Fibroblast of skin of back (primary cell): ENCODE measurements at regions not wholly inside any gene's neighbourhood (a gene's known extent, or its start where the extent isn't known, plus 50 kb on each side); places are given as distances from the start of the nearest gene placed in this dataset.

Experiments used
- DNase-seq: peaks from one replicate; pipeline ENCODE4 v3.0.0-alpha.2; 2013

DNA sequence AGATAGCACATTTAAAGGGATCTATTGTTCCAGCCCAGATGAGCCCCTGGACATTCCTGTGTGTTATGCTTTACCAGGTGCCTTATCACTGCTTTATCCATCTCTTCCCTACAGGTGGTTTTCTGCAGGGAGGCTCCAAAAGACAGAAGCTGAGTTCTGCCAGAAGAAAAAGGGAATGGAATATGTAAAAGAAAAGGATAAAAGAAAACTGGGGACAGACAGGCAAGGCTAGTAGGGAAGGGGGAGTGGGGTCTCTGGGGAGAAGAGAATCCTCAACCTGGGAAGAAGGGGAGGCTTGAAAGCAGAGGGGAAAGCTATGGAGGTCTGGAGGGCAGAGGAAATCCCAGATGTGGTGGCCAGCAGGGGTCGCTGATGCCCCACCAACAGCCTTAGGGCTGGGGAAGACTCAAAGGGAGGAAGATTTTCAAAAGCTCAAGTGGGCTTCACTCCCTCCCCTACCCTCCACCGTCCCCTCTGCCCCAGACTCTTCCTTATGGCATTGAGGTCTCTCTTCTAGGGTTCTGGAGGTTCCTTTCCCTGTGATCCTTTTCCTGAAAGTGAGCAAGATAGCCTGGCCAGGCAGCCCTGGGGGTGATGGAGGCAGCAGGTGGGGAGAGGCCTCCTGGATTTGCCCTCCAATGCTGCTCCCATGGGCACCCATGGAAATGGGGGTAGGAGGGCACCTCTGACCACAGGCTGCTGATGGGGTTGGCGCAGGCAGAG is 178.1 kb upstream of the PKDCC start:
- peak; percentile 57 for DNase-seq

DNA sequence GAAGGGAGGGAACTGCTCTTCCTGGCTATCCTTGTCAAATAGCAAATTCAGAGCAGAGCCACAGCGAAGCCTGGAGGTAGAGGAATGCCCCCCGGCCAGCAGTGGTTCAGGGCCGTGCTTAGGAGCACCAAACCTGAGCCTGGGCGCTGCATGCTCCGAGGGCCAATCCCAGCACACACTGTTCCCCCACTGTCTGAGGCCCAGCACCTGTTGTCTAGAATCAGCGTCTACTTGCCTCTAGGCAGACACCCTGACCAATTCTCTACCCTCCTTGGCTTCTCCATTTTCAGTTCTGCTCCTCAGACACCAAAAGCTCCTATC is 177.6 kb upstream of the PKDCC start:
- no peak for DNase-seq

DNA sequence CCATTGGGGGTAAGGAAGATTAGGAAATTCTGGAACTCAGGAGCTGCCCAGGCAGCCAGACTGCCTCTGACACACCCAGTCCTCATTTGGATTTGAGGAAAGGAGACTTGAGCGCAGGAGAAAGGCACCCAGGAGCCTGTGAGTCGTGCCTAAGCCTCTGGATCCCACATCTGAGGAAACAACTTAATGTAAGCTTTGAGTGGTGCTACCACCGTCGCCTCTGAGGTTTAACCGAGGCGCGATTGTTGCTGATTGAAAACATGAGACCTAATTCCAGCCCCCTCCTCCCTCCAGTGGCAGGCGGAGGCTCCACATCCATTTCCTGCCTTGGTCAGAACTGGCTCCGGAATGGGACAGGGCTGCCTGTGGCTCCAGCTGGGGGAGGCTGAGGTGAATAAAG is 176.7 kb upstream of the PKDCC start:
- peak; percentile 54 for DNase-seq

DNA sequence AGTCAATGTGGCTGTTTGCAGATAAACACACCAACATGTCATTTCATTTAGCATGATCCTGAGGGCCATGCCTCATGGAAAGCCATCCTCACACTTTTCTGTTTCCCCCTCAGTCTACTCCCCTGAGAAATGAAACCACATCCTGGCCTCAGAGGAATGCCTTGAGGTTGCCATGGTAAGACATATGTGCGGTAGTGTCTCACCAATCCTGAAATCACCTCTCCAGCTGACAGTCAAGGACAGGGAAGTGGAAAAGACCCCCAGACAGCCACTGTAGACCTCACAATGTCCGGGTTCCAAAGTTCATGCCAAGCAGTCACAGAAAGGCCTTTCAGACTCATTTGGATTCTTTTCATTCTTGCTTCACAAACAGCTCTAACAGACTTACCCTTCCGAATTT is 175.2 kb upstream of the PKDCC start:
- peak; percentile 88 for DNase-seq

DNA sequence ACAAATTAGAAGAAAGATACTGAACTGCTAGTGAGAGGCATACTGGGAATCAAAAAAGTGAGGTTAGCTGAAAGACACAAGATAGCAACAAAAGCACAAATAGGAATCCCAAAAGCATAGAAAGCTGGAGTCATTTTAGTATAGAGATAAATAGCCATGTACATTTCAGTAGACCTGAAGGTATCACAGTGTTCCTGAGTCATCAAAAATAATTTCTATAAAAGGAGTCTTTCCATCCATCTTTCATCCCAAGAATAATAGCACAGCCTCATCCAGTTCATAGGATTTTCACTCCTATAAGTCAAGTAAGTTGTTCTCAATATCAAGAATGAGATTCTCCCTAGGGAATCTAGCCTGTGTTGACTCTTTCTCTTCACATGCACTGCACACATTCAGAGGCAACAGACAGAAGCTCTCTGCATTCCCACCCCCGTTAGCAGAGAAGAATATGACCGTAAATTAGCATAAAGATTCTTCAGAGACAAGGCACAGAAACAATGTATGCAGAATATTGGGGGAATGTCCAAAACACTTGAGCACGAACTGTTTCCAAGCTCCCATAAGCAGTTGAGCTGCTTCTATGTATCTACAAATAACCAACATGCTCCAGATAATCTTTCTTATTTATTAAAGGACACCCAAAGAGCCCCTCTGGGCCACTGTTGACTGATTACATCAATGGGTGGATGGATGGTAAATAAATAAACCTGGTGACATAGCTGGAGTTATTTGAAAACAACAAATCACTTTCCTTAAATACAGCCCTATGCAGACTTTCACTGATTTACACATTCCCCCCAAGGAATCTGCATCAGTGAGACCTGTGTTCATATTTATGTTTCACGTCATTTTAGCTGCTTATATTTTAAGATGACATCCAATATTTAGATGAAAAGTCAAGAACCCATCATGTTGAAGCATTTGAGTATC is 174.5 kb upstream of the PKDCC start:
- DNase-seq = peak; percentile 78

DNA sequence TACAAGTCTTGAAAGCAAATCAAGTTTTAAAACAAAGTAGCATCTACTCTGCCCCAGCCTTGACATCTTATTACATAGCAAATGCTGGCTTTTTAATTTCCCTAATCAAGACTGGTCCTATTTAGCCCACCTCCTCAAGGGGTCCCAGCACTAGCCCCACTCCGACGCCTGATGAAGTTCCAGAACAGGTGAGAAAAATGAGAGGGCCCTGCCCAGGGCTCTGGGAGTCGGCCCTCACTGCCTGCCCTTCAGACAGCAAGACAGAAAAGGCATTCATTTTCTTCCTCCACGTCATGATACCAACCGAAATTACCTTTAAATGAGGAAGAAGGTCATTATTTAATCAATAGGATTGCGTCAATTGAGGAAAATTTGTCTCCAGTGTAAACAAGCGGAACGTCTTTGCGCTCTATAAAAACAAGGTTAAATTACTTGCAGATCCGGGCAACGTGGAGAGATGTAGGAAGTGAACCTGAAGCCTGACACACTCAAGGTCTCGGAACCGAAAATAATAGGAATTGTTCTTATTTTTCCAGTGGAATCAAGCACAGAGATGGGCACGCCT is 170.6 kb upstream of the PKDCC start:
- no peak for DNase-seq

DNA sequence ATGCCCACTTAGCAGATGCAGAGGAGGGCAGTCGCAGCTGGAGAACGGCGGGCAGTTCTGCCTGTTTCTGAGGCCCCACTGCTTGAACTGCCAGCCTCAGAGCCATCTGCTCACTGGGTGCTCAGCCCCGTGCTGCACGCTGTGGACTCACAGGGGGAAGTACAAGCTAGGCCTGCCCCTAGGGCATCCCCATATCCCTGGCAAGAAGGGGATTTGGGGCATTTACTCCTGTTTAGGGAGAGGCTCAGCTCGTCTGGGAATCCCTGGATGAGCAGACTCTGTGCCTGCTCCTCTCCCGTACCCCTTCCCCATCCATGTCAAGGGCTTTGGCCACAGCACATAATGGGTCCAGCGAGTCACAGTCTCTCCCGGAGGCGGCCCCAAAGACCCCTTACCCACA is 169.8 kb upstream of the PKDCC start:
- DNase-seq = no peak

DNA sequence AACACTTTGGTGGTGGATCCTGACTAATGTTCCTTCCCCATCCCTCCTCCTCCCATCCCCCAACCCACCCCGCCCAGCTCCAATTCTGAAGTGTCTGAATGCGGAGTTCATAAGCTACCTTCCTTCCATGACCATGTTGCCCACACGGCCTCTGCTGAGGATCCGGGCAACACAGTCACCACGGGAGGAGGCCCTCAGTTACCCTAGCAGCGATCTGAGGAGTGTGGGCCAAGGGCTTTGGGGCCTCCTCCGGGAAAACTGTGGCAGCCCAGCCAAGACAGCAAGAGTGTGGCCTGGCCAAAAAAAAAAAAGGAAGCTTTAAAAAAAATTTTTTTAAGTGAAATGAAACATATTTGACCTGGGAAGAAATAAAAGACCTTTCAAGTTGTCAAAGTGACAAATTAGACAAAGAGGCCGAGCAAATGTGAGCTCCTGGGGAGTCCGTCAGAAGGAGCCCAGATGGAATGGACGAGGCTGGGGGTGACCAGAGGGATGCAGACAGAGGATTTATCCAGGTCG is 169.0 kb upstream of the PKDCC start:
- no peak for DNase-seq

DNA sequence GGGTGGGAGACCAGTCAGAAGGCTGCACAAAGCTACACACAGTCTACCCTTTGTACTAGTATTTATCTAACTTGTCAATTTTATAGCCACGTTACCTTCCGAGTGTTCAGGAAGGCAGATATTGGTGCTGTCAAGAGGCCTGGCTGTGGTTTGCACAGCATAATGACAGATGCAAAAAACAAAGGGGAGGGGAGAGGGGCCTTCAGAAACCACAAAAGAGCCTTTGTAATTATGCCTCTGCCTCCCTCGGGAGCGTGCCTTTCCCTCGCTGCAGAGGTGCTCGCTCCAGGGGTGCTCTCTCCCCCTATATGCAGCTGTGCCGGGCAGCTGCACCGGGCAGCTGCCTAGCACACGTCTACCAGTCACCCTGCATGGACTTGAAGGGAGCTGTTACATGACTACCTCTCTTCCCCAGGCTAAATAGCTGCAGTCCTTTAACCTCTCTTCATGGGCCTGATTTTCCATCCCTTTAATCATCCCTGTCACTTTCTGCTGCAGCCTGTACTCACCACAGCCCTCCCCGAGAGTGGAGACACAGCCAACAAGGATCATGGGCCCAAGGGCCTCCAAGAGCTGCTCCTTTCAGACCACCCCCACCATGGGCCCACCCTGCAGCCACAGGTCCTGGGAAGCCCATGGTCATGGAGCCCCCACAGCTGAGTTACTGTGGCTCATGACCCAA is 168.4 kb upstream of the PKDCC start:
- no peak for DNase-seq

DNA sequence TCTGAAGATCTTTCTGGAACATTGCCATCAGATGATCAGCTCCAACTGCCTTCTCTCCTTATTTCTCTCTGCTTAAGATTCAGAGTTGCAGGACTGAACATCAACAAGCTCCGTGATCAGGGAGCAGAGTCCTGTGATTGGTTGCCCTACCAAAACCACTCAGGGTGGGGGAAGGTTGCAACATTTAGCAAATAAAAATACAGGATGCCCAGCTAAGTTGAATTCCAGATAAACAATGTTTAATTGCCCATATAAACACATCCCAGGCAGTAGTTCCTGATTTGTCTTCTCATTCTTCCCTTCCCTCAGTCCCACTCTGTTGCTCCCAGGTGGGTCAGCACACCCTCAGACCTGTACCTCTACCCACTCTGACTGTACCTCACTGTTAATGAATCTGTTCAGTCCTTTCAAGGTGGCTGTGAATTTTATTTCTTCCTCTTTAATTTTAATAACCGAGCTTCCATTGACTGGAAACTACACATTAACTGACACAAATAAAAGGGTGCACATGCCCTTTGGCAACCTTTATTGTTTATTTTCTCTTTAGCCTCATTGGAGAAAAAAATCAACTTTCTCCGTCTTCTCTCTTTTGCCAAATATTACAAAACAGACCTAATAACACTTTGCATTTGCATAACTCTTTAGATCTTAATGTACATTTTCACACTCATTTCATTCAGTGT is 167.1 kb upstream of the PKDCC start:
- no peak for DNase-seq

DNA sequence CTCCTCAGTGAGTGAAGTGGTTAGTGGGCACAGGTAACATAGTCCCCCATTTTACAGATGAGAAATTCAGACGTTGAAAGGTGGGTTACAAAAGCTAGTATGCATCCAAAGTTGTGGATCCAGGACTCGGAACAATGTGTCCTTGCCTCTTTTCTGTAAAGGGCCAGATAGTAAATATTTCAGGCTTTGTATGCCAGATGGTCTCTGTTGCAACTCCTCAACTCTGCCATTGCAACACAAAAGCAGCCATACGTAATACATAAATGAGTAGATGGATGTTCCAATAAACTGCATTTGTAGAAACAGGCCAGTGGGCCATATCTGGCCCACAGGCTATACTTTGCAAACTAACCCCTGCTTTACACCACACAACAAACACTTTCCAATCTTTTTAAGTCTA is 166.6 kb upstream of the PKDCC start:
- DNase-seq = no peak

DNA sequence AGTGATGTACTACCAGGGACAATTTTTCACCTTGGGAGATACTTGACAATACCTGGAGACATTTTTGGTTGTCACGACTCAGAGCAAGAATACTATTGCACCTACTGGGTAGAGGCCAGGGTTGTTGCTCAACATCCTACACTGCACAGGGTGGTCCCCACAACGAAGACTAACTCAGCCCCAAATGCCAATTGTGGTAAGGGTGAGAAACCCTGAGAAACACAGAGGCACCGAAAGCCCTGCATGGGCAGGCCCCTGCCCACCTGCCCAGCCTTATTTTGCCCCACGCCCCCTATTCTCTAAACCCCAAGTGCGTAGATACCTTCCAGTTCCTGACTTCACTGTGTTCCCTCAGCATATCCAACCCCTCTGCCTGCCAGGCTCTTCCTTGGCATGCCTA is 163.1 kb upstream of the PKDCC start:
- no peak for DNase-seq

DNA sequence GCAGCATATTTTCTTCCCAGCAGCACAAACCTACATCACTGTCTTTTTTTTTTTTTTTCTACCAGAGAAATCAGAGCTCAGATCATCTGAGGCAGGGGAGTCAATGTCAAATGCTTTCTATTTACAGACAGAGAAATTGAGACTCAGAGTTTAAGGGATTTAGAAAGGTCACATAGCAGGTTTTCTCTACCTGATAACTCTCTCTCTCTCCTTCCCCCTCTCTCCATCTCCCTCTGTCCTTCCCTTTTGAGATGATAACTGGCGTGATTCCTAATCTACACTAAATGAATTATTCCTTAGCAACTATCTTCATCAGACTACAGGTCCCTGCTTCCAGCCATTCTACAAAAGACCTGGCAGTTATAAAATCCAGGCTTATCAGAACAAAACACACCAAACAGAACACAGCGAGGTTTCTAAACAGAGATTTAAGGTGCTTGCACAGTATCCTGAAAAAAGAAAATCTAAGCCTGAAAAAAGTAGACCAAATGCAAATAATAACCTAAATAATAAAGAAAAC is 161.6 kb upstream of the PKDCC start:
- no peak for DNase-seq

DNA sequence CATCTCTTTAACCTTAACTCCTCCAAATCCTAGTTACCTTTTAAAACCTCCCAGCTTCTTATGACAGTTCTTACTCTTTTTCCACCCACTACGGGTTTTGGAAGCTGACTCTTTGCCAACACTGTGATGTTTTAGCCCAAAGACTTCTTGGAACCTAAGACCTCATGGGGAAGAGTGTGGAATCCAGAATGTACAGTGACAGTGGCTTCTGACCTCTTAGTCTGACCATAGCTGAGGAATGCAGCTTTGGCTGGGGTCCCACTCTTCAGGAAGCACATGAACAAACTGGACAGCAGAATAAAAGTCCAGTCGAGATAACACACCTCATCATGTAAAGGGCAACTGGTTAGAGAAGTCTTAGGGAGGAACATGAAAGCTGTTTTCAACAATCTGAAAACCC is 161.1 kb upstream of the PKDCC start:
- DNase-seq = no peak

DNA sequence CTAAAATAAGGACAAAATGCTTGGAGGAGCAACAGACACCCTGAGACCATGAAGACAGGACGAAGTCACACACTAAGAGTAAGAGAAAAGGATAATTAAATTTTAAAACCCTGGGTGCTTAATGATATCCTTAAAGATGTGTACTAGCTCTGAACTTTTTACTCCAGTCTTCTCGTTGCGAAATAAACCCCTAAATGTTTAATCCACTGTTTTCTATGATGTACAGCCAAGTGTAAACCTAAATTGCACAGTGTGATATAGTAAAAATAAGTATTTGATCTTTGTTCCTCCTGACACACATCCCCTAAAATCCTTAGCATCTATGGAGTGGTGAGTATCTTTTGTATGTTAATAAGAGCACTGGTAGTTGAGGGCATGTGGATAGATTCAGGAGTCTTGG is 157.5 kb upstream of the PKDCC start:
- no peak for DNase-seq

DNA sequence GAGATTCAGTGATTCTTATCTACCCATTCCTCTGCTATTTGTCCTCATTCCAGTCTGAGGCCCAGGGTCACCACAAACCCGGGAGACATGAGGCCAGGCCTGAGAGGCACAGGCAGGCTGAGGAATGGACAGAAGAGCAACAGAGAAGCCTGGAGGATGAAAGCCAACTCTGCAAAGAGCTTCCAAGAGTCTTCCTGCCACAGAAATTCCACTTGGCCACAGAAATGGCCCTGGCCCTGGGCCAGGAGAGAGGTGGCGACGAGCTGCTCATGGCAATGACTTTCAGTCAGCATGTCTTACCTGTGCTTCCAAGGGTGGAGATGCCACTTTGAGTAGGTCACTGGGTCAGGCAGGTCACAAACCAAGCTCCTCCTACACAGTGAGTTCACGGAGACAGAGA is 155.3 kb upstream of the PKDCC start:
- peak; percentile 43 for DNase-seq

DNA sequence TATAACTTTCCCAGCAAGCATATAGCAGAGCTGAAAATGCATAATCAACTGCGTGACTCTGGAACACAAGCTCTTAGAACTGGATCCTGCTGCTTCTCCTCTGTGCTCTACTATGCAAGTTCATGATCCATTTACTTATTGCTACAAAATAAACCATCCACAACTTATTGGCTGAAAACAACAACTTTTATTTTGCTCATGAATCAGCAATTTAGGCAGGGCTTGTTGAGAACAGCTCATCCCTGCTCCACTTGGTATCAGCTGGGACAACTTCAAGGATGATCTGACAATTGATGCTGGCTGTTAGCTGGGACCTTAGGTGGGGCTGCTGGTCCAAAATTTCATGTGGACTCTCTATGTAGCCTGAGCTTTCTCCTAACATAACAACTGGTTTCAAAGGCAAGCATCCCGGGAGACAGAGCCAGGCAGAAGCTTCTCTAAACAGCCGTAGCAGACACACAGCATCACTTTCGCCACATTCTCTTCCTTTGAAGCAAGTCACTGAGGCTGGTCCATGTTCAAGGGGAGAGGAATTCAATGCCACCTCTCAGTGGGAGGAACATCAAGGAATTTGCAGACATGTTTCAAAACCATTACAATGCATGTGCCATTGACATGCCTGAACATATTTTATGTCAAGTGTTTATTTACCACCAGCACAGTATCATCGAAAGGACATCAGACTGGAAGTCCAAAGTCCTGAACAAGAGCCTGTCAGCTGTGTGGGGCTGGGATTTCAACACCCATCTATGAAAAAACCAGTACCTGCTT is 153.1 kb upstream of the PKDCC start:
- no peak for DNase-seq

DNA sequence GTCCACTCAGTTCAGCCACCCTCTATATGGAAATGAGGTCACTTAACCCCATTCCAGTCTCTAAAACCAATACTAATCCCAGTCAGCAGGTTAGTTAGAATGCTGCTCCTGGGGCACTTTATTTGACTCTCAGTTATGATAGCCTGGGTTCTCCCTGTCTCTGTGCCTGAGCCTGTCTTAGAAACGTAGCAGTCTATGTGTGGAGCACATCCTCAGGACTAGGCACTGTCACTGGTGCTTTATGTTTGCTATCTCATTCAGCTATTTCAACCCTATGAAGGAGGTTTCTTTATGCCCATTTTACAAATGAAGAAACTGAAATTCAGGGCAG is 152.5 kb upstream of the PKDCC start:
- no peak for DNase-seq

DNA sequence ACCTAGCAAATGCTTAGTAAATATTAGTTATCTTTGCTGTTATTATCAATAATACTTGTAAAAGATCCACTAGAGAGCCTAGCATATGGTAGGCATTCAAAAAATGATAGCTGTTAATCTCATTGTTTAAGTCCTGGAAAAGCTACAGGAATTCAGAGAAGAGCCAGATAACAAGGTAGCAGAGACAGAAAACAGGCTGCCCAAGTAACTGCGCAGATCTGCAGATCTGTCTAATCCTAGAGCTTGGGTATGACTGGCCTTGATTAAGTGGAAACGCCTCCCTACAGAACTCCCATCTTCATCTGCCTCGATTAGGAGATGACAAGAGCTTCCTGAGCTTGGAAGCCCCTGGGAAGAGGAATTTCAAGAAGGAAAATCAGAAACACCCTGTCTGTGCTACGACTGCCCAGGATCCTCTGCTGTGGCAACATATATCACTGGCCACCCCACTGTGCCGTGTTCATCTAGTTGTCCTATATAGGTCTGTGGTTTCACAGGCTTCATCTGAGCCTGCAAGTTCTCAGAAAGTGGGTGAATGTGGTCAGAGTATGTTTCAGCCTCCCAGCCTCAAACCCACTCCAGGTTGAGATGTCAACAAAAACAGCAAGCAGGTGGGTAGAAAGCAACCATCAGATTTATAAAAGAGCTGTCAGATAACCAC is 151.5 kb upstream of the PKDCC start:
- no peak for DNase-seq

DNA sequence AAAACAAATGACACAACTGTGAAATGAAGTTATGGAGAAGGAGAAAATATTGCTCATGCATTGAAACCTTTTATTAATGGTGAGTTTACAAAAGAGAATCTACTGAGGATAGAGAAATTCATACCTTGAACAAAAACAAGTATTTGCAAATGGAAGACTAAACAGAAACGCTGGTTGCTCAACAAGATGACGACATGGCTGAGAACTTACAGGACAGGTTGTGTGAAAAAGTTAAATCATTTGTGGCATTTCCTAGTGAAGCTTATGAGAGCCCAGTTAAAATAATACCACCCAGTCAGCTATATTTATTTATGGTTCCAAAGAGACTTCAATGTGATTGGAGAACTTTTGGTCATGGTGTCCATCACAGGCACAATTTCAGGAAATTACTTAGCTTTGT is 148.6 kb upstream of the PKDCC start:
- DNase-seq = peak; percentile 30

DNA sequence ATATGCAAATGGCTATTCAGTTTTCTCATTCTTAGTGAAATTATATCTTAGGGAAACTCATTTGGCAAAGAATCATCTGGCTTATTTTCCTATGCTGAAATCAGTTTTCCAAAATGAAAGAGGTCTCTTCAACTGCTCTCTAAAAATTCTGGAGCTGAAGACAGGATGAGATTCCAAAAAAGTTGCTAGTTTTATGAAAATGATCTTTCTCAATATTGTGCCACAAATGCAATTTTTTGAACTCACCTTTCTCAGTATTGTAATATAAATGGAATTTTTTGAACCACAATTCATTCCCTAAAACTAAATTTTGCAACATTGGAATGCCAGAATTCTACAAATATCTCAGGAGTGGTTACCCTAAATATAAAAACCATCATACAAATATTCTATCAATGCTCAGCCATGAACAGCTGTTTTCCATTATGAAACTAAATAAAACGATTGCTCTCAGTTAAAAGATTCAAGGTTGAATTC is 147.7 kb upstream of the PKDCC start:
- peak; percentile 35 for DNase-seq
